ENCODE measurements at regions not wholly inside any gene's neighbourhood (a gene's known extent, or its start where the extent isn't known, plus 50 kb on each side); places are given as distances from the start of the nearest gene placed in this dataset.
A peak's percentile ranks its signal among the peaks of the same experiment; 100 is the strongest.
"Not testable (repeated sequence)": the region's sequence is repeated elsewhere in the genome, so short reads cannot be mapped to it uniquely, and the experiment has no call there.

DNA sequence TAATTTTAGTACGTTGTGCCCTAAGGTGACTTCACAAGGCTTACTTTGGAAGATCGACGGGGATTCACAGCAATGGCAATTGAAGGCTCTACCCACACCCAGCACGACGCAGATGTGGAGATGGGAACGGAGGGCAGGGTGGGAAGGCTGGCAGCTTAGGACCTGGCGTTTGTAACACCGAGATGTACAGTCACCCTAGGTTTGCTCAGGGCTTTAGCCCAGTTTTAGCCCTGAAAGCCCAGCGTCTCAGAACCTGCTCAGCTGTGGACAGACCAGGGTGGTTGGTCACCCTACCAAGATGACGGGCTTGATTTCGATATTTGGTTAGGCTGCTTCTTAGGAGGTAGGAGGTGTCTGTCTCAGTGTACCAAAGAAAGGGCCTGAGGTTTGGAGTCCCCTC, 100.5 kb upstream of the MED13L start:
- Histone ChIP-seq H3K27ac (ENCODE audit: low read length) (peak overlapping the region; percentile 84), H3K36me3 (ENCODE audit: control insufficient read depth, insufficient read depth, low read length) (no peaks in the 10 kb centered on the region), H3K4me3 (ENCODE audit: low read depth in 2 of 2, low read length in 2 of 2) (no peak overlapping the region), H3K4me1 (ENCODE audit: control insufficient read depth, insufficient read depth, low read length) (peaks cover 55% of the 10 kb centered on the region), H3K27me3 (ENCODE audit: control insufficient read depth, insufficient read depth, low read length) (no peaks in the 10 kb centered on the region), H3K9me3 (ENCODE audit: control insufficient read depth, insufficient read depth, low read depth, low read length) (no peaks in the 10 kb centered on the region)
- intact Hi-C loops (cut with micrococcal nuclease; ENCODE audit: unreplicated experiment) (no loop called here), in situ Hi-C loops (cut with HindIII; ENCODE audit: low pct_unique_long_range_greater_than_20kb, low sequenced_read_pairs) (no loop called here)
- CTCF ChIA-PET = no interaction called here
- no TSS peak for BruUV-seq (replicated peaks)
- ATAC-seq = no peak
- no peak for TF ChIP-seq TCF7L2 (IDR thresholded peaks at IDR 0.05; ENCODE audit: low read depth, low read length)
- TF ChIP-seq, protein P1, sequence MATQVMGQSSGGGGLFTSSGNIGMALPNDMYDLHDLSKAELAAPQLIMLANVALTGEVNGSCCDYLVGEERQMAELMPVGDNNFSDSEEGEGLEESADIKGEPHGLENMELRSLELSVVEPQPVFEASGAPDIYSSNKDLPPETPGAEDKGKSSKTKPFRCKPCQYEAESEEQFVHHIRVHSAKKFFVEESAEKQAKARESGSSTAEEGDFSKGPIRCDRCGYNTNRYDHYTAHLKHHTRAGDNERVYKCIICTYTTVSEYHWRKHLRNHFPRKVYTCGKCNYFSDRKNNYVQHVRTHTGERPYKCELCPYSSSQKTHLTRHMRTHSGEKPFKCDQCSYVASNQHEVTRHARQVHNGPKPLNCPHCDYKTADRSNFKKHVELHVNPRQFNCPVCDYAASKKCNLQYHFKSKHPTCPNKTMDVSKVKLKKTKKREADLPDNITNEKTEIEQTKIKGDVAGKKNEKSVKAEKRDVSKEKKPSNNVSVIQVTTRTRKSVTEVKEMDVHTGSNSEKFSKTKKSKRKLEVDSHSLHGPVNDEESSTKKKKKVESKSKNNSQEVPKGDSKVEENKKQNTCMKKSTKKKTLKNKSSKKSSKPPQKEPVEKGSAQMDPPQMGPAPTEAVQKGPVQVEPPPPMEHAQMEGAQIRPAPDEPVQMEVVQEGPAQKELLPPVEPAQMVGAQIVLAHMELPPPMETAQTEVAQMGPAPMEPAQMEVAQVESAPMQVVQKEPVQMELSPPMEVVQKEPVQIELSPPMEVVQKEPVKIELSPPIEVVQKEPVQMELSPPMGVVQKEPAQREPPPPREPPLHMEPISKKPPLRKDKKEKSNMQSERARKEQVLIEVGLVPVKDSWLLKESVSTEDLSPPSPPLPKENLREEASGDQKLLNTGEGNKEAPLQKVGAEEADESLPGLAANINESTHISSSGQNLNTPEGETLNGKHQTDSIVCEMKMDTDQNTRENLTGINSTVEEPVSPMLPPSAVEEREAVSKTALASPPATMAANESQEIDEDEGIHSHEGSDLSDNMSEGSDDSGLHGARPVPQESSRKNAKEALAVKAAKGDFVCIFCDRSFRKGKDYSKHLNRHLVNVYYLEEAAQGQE (IDR thresholded peaks at IDR 0.05; ENCODE audit: insufficient read depth in 1 of 2, low read depth in 2 of 2, low read length in 1 of 2) = no peak
- TF ChIP-seq, protein P2, sequence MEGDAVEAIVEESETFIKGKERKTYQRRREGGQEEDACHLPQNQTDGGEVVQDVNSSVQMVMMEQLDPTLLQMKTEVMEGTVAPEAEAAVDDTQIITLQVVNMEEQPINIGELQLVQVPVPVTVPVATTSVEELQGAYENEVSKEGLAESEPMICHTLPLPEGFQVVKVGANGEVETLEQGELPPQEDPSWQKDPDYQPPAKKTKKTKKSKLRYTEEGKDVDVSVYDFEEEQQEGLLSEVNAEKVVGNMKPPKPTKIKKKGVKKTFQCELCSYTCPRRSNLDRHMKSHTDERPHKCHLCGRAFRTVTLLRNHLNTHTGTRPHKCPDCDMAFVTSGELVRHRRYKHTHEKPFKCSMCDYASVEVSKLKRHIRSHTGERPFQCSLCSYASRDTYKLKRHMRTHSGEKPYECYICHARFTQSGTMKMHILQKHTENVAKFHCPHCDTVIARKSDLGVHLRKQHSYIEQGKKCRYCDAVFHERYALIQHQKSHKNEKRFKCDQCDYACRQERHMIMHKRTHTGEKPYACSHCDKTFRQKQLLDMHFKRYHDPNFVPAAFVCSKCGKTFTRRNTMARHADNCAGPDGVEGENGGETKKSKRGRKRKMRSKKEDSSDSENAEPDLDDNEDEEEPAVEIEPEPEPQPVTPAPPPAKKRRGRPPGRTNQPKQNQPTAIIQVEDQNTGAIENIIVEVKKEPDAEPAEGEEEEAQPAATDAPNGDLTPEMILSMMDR (IDR thresholded peaks at IDR 0.05) = no peak
- TF ChIP-seq SIN3A (IDR thresholded peaks at IDR 0.05; ENCODE audit: borderline replicate concordance, insufficient read depth, low read depth, low read length) = no peak
- no peak for TF ChIP-seq POLR2AphosphoS5 (IDR thresholded peaks at IDR 0.05; ENCODE audit: low read depth, low read length)
- DNase-seq (ENCODE audit: low read depth, low spot score) = no peak
- POLR2A ChIA-PET = no interaction called here

DNA sequence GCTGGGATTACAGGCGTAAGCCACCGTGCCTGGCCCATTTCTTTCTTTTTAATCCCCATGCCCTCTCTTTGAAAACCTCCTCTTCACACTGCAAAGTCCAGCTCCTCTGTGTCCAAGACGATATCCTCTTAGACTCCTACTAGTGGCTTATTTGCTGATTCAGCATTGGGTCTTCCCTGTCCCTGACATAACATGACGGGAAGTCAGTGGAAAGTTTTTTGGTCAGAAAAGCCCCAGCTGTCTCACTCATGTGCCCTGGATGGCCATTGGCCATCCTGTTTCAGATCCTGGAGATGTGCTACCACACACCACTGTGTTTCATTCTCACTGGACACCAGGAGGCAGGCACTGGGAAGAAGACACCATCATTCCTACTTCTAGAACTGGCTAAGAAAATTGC, 102.6 kb upstream of the MED13L start:
- Histone ChIP-seq H3K4me1 (ENCODE audit: control insufficient read depth, insufficient read depth, low read length) (peaks cover 56% of the 10 kb centered on the region), H3K27me3 (ENCODE audit: control insufficient read depth, insufficient read depth, low read length) (no peaks in the 10 kb centered on the region), H3K27ac (ENCODE audit: low read length) (peak overlapping the region; percentile 84), H3K9me3 (ENCODE audit: control insufficient read depth, insufficient read depth, low read depth, low read length) (no peaks in the 10 kb centered on the region), H3K36me3 (ENCODE audit: control insufficient read depth, insufficient read depth, low read length) (no peaks in the 10 kb centered on the region), H3K4me3 (ENCODE audit: low read depth in 2 of 2, low read length in 2 of 2) (no peak overlapping the region)
- in situ Hi-C loops (cut with HindIII; ENCODE audit: low pct_unique_long_range_greater_than_20kb, low sequenced_read_pairs) (no loop called here), intact Hi-C loops (cut with micrococcal nuclease; ENCODE audit: unreplicated experiment) (loop anchor here (5.0 kb wide), 1 partner anchor 98 kb away; no protein-coding TSS in a partner anchor)
- ATAC-seq (no peak), DNase-seq (ENCODE audit: low read depth, low spot score) (no peak)
- no TSS peak for BruUV-seq (replicated peaks)
- POLR2A ChIA-PET = no interaction called here
- CTCF ChIA-PET = no interaction called here
- TF ChIP-seq, protein P1 (IDR thresholded peaks at IDR 0.05; ENCODE audit: insufficient read depth in 1 of 2, low read depth in 2 of 2, low read length in 1 of 2) = no peak
- no peak for TF ChIP-seq SIN3A (IDR thresholded peaks at IDR 0.05; ENCODE audit: borderline replicate concordance, insufficient read depth, low read depth, low read length)
- no peak for TF ChIP-seq POLR2AphosphoS5 (IDR thresholded peaks at IDR 0.05; ENCODE audit: low read depth, low read length)
- TF ChIP-seq, protein P2 (IDR thresholded peaks at IDR 0.05) = no peak
- no peak for TF ChIP-seq TCF7L2 (IDR thresholded peaks at IDR 0.05; ENCODE audit: low read depth, low read length)

DNA sequence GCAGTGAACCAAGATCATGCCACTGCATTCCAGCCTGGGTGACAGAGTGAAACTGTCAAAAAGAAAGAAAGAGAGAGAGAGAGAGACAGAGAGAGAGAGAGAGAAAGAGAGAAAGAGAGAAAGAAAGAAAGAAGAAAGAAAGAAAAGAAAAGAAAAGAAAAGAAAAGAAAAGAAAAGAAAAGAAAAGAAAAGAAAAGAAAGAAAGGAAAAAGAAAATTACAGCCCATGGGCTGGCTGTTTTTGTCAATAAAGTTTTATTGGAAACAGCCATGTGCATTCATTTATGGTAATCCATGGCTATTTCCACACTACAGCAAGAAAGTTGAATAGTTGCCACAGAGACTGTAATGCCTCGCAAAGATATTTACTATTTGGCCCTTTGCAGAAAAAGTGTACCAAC, 103.2 kb upstream of the MED13L start:
- H3K4me3 ChIP-seq (ENCODE audit: low read depth in 2 of 2, low read length in 2 of 2); DNase-seq (ENCODE audit: low read depth, low spot score); BruUV-seq (replicated peaks); H3K36me3 ChIP-seq (ENCODE audit: control insufficient read depth, insufficient read depth, low read length); H3K9me3 ChIP-seq (ENCODE audit: control insufficient read depth, insufficient read depth, low read depth, low read length); ATAC-seq; CTCF ChIA-PET; H3K27me3 ChIP-seq (ENCODE audit: control insufficient read depth, insufficient read depth, low read length); in situ Hi-C loops (cut with HindIII; ENCODE audit: low pct_unique_long_range_greater_than_20kb, low sequenced_read_pairs); POLR2A ChIA-PET: not testable (repeated sequence)
- intact Hi-C loops (cut with micrococcal nuclease; ENCODE audit: unreplicated experiment) = loop anchor here (5.0 kb wide), 1 partner anchor 98 kb away; no protein-coding TSS in a partner anchor
- Histone ChIP-seq H3K27ac (ENCODE audit: low read length) (peak overlapping the region; percentile 88), H3K4me1 (ENCODE audit: control insufficient read depth, insufficient read depth, low read length) (peaks cover 56% of the 10 kb centered on the region)

Measured in Panc1 (cell line).